ENCODE measurements at regions not wholly inside any gene's neighbourhood (a gene's known extent, or its start where the extent isn't known, plus 50 kb on each side); places are given as distances from the start of the nearest gene placed in this dataset.

DNA sequence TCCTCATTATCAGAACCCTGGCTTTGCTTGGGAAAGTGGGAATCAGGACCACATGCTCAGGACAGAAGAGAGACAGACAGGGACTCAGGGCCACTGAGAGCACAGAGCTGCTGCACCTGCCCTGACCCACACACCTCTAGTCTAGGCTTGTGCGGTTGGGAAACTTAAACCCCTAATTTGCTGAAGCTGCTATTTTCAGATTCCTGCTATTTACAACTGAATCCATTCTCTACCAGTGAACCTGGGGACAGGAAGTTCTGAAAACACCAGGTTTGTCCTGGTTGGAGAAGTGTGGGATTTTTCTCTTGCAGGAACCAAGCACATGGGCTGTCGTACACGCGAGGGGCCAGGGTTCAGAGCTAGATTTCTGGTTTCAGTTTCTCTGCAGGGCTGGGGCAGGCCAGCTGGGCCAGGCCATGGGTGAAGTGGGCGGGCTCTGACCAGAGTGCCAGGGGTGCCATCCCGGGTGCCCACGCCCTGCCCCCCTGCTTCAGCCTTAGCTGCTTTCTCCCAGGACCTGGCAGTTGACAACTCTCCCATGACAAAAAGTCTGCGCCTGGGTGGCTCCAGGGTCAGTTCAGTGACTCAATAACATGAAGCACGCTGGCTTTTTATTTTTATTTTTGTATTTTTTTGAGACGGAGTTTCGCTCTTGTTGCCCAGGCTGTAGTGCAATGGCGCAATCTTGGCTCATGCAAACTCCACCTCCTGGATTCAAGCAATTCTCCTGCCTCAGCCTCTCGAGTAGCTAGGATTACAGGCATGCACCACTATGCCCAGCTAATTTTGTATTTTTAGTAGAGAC lies 51.3 kb upstream of the SLC1A4 start:
- peaks cover 5% of the 10 kb centered on the region for H3K27me3 ChIP-seq (ENCODE audit: control insufficient read depth, insufficient read depth, low read length)
- H3K9ac ChIP-seq (ENCODE audit: insufficient read depth, low read length) = no peak overlapping the region
- H3K4me1 ChIP-seq (ENCODE audit: control insufficient read depth, extremely low read depth, insufficient read depth, low read length) = no peaks in the 10 kb centered on the region
- no peak for DNase-seq (ENCODE audit: low read depth in 2 of 2)
- H3K4me3 ChIP-seq (replicated peaks in 1 of 4; ENCODE audit: control extremely low read depth in 1 of 4, insufficient read depth in 1 of 4, low read depth in 3 of 4, low read length in 4 of 4) = no peak overlapping the region
- TF ChIP-seq EZH2 (IDR thresholded peaks at IDR 0.05; ENCODE audit: low read length, missing control alignments) (no peak), CTCF (conservative IDR thresholded peaks at IDR 0.05 in 1 of 2, IDR thresholded peaks at IDR 0.05 in 1 of 2; ENCODE audit: low read depth in 1 of 2, low read length in 2 of 2) (no peak)
- H3K79me2 ChIP-seq (ENCODE audit: control insufficient read depth, insufficient read depth, low read length) = no peaks in the 10 kb centered on the region
- no peaks in the 10 kb centered on the region for H3K36me3 ChIP-seq (ENCODE audit: control insufficient read depth, insufficient read depth, low read length)
- H4K20me1 ChIP-seq (ENCODE audit: control insufficient read depth, extremely low read depth, insufficient read depth, low read length) = no peaks in the 10 kb centered on the region
- no peak overlapping the region for H3K27ac ChIP-seq (ENCODE audit: insufficient read depth, low read length)
- no peak overlapping the region for H3K4me2 ChIP-seq (ENCODE audit: extremely low read depth, insufficient read depth, low read length)
- no peak overlapping the region for H2AFZ ChIP-seq (ENCODE audit: low read length)
- no peaks in the 10 kb centered on the region for H3K9me3 ChIP-seq (ENCODE audit: control insufficient read depth, insufficient read depth, low read depth, low read length)

DNA sequence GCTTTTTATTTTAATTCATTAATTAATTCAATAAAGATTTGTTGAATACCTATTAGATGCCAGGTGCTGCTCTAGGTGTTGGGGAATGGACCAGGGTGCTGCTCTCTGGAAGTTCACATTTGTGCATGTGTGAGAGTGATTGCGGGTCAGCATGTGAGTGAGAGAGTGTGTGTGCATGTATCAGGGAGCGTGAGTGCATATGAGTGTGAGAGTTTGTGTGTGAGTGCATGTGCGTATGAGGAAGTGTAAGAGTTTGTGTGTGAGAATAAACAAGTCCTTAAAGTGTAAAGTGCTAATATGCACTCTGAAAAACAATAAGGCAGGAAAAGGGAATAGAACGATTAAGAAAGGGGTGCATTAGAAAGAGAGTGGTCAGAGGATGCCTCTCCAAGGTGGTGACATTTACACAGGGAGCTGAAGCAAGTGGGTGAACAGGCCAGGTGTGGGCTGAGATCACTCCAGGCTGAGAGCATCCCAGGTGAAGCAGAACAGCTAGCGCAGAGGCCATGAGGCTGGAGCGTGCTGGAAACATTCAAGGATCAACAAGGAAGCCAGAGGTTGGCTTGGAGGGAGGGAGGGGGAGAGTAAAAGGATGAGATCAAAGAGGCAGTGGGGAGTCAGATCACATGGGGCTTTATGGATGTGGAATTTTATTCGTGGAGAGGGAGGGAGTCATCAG lies 50.5 kb upstream of the SLC1A4 start:
- H3K9me3 ChIP-seq (ENCODE audit: control insufficient read depth, insufficient read depth, low read depth, low read length) = no peaks in the 10 kb centered on the region
- H3K27me3 ChIP-seq (ENCODE audit: control insufficient read depth, insufficient read depth, low read length) = peaks cover 5% of the 10 kb centered on the region

More for the DNA sequence above, 50.5 kb upstream of the SLC1A4 start:
- Histone ChIP-seq H3K79me2 (ENCODE audit: control insufficient read depth, insufficient read depth, low read length) (no peaks in the 10 kb centered on the region), H3K27ac (ENCODE audit: insufficient read depth, low read length) (no peak overlapping the region), H3K4me3 (replicated peaks in 1 of 4; ENCODE audit: control extremely low read depth in 1 of 4, insufficient read depth in 1 of 4, low read depth in 3 of 4, low read length in 4 of 4) (no peak overlapping the region), H3K36me3 (ENCODE audit: control insufficient read depth, insufficient read depth, low read length) (no peaks in the 10 kb centered on the region), H2AFZ (ENCODE audit: low read length) (no peak overlapping the region), H4K20me1 (ENCODE audit: control insufficient read depth, extremely low read depth, insufficient read depth, low read length) (no peaks in the 10 kb centered on the region), H3K4me2 (ENCODE audit: extremely low read depth, insufficient read depth, low read length) (no peak overlapping the region), H3K4me1 (ENCODE audit: control insufficient read depth, extremely low read depth, insufficient read depth, low read length) (no peaks in the 10 kb centered on the region), H3K9ac (ENCODE audit: insufficient read depth, low read length) (no peak overlapping the region)
- TF ChIP-seq EZH2 (IDR thresholded peaks at IDR 0.05; ENCODE audit: low read length, missing control alignments) (no peak), CTCF (conservative IDR thresholded peaks at IDR 0.05 in 1 of 2, IDR thresholded peaks at IDR 0.05 in 1 of 2; ENCODE audit: low read depth in 1 of 2, low read length in 2 of 2) (no peak)
- no peak for DNase-seq (ENCODE audit: low read depth in 2 of 2)

Data from fibroblast of lung (primary cell).